HG03439 (cell line): ENCODE measurements at regions not wholly inside any gene's neighbourhood (a gene's known extent, or its start where the extent isn't known, plus 50 kb on each side); places are given as distances from the start of the nearest gene placed in this dataset.
A peak's percentile ranks its signal among the peaks of the same experiment; 100 is the strongest.
"Not testable (repeated sequence)": the region's sequence is repeated elsewhere in the genome, so short reads cannot be mapped to it uniquely, and the experiment has no call there.

Experiments used
- ATAC-seq: cut with Tn5 transposase; IDR thresholded peaks from one replicate; pipeline ENCODE4 v1.9.1; 2021; ENCODE audit warnings: mild to moderate bottlenecking, moderate library complexity; ENCODE audit not compliant: unreplicated experiment

- ATAC-seq: peak; percentile 73
These were observed 185.3 kb upstream of the ATP5MC3 start for GRCh38 chr2:175366815-175367214.

- no peak for ATAC-seq
These were observed 182.2 kb upstream of the ATP5MC3 start for GRCh38 chr2:175363699-175364098.

DNA sequence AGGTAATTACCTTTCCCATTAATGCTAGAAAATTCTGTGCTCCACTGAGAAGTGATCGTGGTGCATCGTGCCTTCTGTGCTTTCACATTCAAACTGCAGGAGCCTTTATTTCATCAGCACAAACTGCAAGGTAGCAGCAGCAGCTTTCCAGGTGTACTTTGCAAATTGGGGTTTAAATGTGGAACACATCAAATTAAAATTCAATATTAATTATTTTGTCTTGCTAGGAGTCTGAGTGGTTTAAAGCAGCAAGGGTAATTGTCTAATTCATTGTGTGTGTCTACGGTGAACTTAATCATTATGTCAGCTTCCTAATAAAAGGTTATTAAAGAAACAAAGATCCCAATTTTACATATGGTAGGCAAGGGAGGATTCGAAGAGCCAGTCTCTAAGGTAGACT lies 180.8 kb upstream of the ATP5MC3 start:
- no peak for ATAC-seq

- ATAC-seq: no peak
These were observed 178.2 kb upstream of the ATP5MC3 start for GRCh38 chr2:175359710-175360109.

DNA sequence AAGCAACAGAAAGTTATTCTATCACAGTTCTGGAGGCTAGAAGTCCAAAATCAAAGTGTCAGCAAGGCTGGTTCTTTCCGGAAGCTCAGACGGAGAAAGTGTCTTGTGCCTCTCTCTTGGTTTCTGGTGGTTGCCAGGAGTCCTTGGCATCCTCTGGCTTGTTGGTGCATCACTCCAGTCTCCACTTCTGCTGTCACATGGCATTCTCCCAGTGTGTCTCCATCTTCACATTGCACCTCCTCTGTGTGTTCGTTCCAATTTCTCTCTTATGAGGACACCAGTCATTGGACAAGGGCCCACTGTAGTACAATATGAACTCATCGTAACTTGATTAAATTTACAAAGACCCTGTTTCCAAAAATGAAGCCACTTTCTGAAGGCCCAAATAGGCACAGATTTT lies 175.4 kb upstream of the ATP5MC3 start:
- no peak for ATAC-seq

DNA sequence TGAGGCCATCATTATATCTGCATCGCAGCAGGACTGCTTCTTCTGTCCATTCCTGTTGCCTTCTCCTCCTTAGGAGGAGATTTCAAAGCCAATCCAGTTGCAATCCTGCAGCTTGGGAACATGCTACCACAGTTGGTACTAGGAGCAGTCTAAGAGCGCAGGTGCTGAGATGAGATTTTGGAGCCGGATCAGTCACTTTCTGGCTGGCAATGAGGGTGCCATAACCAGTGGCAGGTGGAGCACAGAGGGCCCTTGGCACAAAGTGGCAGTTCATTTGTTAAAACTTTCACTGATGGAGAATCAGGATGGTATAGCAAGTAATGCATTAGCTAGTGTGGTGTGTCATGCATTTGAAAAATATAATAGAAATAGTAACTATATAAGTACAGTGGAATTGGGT lies 173.7 kb upstream of the ATP5MC3 start:
- ATAC-seq: no peak

DNA sequence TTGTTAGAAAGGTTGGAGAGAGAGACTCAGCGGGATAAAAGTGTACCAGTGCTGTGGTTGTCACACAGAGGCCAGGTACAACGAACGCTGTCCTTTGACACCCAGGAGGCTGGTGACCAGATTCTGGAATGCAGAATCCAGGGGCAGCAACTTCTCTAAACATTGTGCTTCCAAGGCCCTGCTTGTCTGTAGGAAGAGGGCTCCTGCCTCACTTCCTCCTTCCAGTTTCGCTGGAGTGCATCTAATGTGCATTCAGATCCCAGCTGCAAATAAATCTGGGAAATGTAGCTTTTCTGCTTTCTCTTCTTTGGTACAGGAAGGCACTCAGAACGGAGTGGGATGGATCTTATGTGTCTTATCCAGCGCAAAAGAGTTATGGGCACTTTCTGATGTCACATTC lies 171.8 kb upstream of the ATP5MC3 start:
- no peak for ATAC-seq

DNA sequence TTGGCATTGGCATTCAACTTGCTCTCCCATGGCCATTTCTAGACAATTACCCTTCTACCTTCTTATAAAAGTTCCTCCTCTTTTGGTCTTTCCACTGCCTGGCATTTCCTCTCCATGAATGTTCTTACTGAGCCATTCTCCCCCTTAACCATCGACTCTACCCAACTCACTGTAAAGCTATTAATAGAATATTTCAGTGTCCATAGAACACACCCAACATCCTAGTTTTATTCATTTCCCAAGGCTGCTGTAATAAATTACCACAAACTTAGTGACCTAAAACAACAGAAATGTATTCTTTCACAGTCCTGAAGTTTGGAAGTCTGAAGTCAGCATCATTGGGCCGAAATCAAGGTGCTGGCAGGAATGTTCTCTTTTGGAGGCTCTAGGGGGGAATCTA lies 170.0 kb upstream of the ATP5MC3 start:
- no peak for ATAC-seq

- no peak for ATAC-seq
These were observed 168.6 kb upstream of the ATP5MC3 start for GRCh38 chr2:175350105-175350504.

DNA sequence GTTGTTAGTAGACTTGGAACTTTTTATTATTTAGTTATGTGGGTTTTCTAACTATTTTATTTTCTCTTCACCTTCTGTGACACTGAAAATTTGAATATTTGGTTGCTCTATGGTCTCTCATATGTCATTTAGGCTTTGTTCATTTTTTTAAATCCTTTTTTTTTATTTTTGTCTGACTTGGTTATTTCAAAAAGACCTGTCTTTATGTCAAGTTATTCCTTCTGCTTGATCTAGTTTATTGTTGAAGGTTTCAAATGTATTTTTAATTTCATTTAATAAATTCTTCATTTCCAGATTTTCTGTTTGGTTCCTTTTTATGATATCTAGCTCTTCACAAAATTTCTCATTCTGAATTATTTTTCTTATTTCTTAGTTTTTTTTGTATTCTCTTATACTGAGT lies 160.6 kb upstream of the ATP5MC3 start:
- ATAC-seq: no peak

DNA sequence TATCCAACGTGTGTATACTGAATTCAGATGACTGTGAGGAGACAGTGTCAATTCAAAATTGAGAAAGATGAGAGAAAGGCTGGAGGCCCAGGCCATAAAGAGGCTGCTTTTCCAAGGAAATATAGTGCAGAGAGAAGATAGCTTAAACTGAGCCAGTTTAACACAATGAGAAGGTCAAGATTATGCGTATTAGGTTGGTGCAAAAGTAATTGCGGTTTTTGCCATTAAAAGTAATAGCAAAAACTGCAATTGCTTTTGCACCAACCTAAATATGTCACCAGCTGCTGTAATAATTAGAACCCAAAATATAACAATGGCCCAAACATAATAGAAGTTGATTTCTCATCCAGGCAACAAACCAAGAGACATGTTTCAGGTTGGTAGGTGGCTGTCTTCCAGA lies 148.7 kb upstream of the ATP5MC3 start:
- ATAC-seq: no peak

GRCh38 chr2:175326801-175327200 lies 145.3 kb upstream of the ATP5MC3 start:
- ATAC-seq: no peak

DNA sequence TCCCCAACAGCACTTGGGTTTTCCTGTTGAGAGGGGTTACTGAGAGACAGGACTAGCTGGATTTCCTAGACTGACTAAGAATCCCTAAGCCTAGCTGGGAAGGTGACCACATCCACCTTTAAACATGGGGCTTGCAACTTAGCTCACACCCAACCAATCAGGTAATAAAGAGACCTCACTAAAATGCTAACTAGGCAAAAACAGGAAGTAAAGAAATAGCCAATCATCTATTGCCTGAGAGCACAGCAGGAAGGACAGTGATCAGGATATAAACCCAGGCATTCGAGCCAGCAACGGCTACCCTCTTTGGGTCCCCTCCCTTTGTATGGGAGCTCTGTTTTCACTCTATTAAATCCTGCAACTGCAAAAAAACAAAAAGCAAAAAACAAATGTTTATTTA lies 144.7 kb upstream of the ATP5MC3 start:
- ATAC-seq: not testable (repeated sequence)

DNA sequence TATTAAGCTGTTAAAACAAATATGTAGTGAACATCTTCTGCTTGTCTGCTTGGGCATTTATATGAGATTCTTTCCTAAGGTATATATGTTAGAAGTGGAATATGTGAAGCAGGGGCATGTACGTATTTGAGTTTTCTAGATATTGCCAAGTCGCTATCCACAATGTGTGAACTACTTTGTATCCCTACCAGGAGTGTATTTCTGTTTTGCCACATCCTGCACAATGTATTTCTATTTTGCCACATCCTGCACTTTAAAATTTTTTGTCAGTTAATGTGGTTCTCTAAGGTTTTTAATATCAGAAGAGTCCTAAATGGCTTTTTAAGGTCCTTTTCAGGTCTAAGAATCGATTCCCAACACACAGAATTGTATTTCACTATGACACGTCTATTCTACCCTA lies 141.7 kb upstream of the ATP5MC3 start:
- ATAC-seq: no peak

- ATAC-seq: no peak
These were observed 137.0 kb upstream of the ATP5MC3 start for GRCh38 chr2:175318542-175318941.

- no peak for ATAC-seq
These were observed 136.2 kb upstream of the ATP5MC3 start for GRCh38 chr2:175317751-175318150.

- ATAC-seq: no peak
These were observed 130.6 kb upstream of the ATP5MC3 start for GRCh38 chr2:175312137-175312536.

GRCh38 chr2:175310813-175311504 lies 129.4 kb upstream of the ATP5MC3 start:
- no peak for ATAC-seq

DNA sequence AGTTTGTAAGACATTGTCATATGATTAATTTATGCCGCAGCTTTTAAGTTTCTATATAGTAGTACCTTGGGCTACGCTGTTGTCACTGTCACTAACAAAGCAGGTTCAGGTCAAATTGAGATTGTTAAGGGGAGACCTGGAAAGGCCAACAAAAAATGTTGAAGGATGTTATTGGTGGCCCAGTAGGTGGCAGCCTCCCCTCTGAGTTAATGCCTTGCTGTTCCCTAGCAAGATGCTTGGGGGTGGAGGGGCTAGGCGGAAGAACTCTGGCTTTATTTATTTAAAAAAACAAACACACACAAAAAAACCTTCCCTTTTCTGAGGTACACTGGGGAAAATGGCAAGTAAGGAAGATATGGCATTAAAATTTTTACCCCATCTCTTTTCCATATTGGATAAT lies 128.3 kb upstream of the ATP5MC3 start:
- no peak for ATAC-seq

GRCh38 chr2:175308005-175308404 lies 126.5 kb upstream of the ATP5MC3 start:
- no peak for ATAC-seq

DNA sequence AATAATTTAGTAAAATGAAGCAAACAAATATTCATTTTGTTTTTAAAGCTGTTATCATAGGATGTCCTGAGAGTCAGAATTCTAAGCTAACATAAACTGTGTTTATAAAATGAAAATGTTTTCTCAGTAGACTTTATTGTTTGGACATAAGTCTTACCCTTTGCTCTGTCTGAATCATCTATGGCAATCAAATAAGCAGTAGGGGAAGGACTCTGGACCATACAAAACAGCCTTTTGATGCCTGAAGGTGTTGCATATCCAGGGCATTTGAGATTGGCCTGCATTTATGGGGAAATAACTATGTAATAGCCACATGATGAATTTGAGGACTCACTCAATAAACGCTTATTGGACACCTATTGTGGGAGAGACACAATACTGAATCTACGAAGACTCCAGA lies 123.0 kb upstream of the ATP5MC3 start:
- no peak for ATAC-seq

DNA sequence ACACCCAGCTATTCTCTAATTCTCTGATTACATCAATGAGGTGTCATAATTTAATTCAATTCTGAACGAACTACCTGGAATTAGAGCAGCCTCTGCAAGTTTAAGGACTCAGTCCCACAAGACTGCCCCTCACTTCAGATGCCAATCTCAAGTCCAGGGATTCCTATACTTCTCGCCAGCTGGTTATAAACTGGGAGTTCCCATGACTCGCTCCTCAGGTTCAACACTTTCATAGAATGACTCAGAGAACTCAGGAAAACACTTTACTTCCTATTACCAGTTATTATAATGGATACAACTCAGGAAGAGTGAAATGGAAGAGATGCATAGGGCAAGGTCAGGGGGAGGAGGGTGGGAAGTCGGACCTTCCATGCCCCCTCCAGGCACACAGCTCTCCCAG lies 112.3 kb upstream of the ATP5MC3 start:
- ATAC-seq: no peak

GRCh38 chr2:175293195-175293594 lies 111.7 kb upstream of the ATP5MC3 start:
- ATAC-seq: no peak
